CD8-positive, alpha-beta memory T cell (primary cell): ENCODE measurements at regions not wholly inside any gene's neighbourhood (a gene's known extent, or its start where the extent isn't known, plus 50 kb on each side); places are given as distances from the start of the nearest gene placed in this dataset.
"Not testable (repeated sequence)": the region's sequence is repeated elsewhere in the genome, so short reads cannot be mapped to it uniquely, and the experiment has no call there.

Source experiments
- CTCF ChIA-PET: fragments of 350-600 bp; sonication (Branson Sonifier 250); formaldehyde crosslinking; loops from one replicate; lab custom pipeline; 2021; ENCODE audit warnings: antibody characterized with exemption; lab: Charles Lee
- POLR2A ChIA-PET: fragments of 350-600 bp; sonication (Branson Sonifier 250); formaldehyde crosslinking; loops from one replicate; lab custom pipeline; 2021; ENCODE audit warnings: antibody characterized with exemption; lab: Charles Lee
- DNase-seq, 5 donors: peaks; one replicate each; pipeline versions ENCODE4 v3.0.0 to v3.0.0-alpha.2; 2020 to 2022; ENCODE audit warnings: mixed read lengths in 1 of 5
- H3K27ac ChIP-seq: one replicate; pipeline ENCODE4 v1.7.0; 2013; ENCODE audit warnings: low read depth, mild to moderate bottlenecking, low read length, moderate library complexity
- H3K27me3 ChIP-seq: 2 replicates; pipeline ENCODE4 v1.7.0; 2013; ENCODE audit warnings: low read length, mild to moderate bottlenecking; ENCODE audit not compliant: insufficient read depth, poor library complexity, severe bottlenecking
- H3K36me3 ChIP-seq: 2 replicates; pipeline ENCODE4 v1.7.0; 2013; ENCODE audit warnings: mild to moderate bottlenecking, low read length, moderate library complexity; ENCODE audit not compliant: insufficient read depth
- H3K4me1 ChIP-seq: 2 replicates; pipeline ENCODE4 v1.7.0; 2013; ENCODE audit warnings: mild to moderate bottlenecking, low read length, moderate library complexity; ENCODE audit not compliant: insufficient read depth
- H3K4me3 ChIP-seq: 2 replicates; pipeline ENCODE4 v1.7.0; 2013; ENCODE audit warnings: mild to moderate bottlenecking, low read length
- H3K9me3 ChIP-seq: 2 replicates; pipeline ENCODE4 v1.7.0; 2013; ENCODE audit warnings: mild to moderate bottlenecking, low read length
- H3K27ac Mint-ChIP-seq, 8 donors: one replicate each; pipeline ENCODE4 v1.8.0; 2020 to 2021; ENCODE audit warnings: mixed read lengths in 8 of 8, mild to moderate bottlenecking in 6 of 8, inconsistent platforms in 3 of 8, moderate library complexity in 3 of 8
- H3K27me3 Mint-ChIP-seq, 2 donors: one replicate each; pipeline ENCODE4 v1.8.0; 2020 to 2021; ENCODE audit warnings: mixed read lengths in 2 of 2, mild to moderate bottlenecking in 1 of 2, moderate library complexity in 1 of 2
- H3K36me3 Mint-ChIP-seq, 3 donors: one replicate each; pipeline ENCODE4 v1.8.0; 2020 to 2021; ENCODE audit warnings: mixed read lengths in 3 of 3, inconsistent platforms in 1 of 3, mild to moderate bottlenecking in 1 of 3
- H3K4me1 Mint-ChIP-seq, 3 donors: one replicate each; pipeline ENCODE4 v1.8.0; 2020 to 2021; ENCODE audit warnings: mixed read lengths in 3 of 3, inconsistent platforms in 1 of 3, mild to moderate bottlenecking in 1 of 3
- H3K4me3 Mint-ChIP-seq, 7 donors: one replicate each; pipeline ENCODE4 v1.8.0; 2020 to 2021; ENCODE audit warnings: mixed read lengths in 7 of 7, mild to moderate bottlenecking in 6 of 7, moderate library complexity in 4 of 7, inconsistent platforms in 2 of 7
- H3K9me3 Mint-ChIP-seq, 5 donors: one replicate each; pipeline ENCODE4 v1.8.0; 2020 to 2022; ENCODE audit warnings: mixed read lengths in 5 of 5, mild to moderate bottlenecking in 3 of 5, moderate library complexity in 2 of 5, inconsistent platforms in 1 of 5

DNA sequence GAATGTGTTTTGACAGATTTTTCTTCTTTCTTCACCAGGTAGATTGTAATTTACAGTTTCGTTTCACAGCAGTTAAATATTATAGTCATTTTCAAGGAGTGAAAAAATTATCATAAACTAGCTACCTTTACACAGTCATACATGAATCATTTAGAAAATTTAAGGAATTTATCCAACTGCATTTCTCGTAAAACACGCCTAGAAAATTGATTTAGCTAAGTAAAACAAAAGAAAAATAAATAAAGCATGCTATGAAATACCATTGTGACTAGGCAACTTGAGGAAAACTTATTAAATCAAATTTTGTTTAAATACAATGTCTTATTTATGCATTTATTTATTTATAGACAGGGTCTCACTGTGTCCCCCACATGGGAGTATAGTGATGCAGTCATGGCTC is 109.9 kb upstream of the EMB start:
- peaks cover 32 to 61% (median 50%) of the 10 kb centered on the region in 3 donors for H3K4me1 Mint-ChIP-seq
- peaks cover 0 to 4% (median under 1%) of the 10 kb centered on the region in 3 donors for H3K36me3 Mint-ChIP-seq
- Histone ChIP-seq H3K27me3 (no peaks in the 10 kb centered on the region), H3K4me1 (peaks cover 13% of the 10 kb centered on the region), H3K36me3 (no peaks in the 10 kb centered on the region), H3K9me3 (no peaks in the 10 kb centered on the region), H3K4me3 (no peak overlapping the region), H3K27ac (no peak overlapping the region)
- H3K9me3 Mint-ChIP-seq, result peaks cover 0 to 2% (median 0%) of the 10 kb centered on the region in 5 donors
- CTCF ChIA-PET, result interaction anchor here (2.2 kb wide), 1 partner anchor 110 kb away, joined by 8 read pairs; the partner anchor contains the start of gene EMB
- no peaks in the 10 kb centered on the region for H3K27me3 Mint-ChIP-seq
- H3K27ac Mint-ChIP-seq, result no peak overlapping the region
- DNase-seq, result no peak
- POLR2A ChIA-PET, result interaction anchor here (1.6 kb wide), 1 partner anchor 117 kb away, joined by 4 read pairs; no protein-coding TSS in a partner anchor
- no peak overlapping the region for H3K4me3 Mint-ChIP-seq

DNA sequence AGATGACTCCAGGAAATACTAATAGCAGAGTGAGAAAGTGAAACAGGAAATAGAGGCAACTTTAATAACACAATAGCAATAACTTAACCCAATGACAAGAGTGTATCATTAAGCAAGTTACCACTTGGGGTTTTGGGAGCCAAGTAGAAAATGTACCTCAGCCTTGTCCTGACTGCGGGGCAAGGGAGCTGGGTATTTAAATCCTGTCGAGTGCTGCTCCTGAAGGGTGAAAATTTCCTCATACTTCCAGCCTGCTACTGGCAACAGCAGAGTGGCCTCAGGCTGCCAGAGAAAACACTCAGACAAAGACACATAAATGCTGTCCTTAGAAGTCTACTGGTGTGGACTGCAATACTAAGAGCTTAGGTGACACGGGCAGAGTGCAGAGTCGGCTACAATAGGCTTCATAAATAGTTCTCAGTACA is 112.5 kb upstream of the EMB start:
- peak overlapping the region in 6 of 7 donors; percentile 10 to 75 (median 52) for H3K4me3 Mint-ChIP-seq
- no peak overlapping the region for H3K4me3 ChIP-seq
- H3K9me3 Mint-ChIP-seq, result no peaks in the 10 kb centered on the region
- no peaks in the 10 kb centered on the region for H3K27me3 ChIP-seq
- H3K27ac ChIP-seq, result no peak overlapping the region
- peaks cover 30 to 63% (median 55%) of the 10 kb centered on the region in 3 donors for H3K4me1 Mint-ChIP-seq
- ChIA-PET CTCF (no interaction called here), POLR2A (no interaction called here)
- H3K36me3 ChIP-seq, result no peaks in the 10 kb centered on the region
- DNase-seq, result peak in 1 of 5 donors; percentile 7
- peak overlapping the region in 7 of 8 donors; percentile 41 to 91 (median 76) for H3K27ac Mint-ChIP-seq
- H3K27me3 Mint-ChIP-seq, result no peaks in the 10 kb centered on the region
- H3K4me1 ChIP-seq, result peaks cover 13% of the 10 kb centered on the region
- no peaks in the 10 kb centered on the region for H3K9me3 ChIP-seq
- peaks cover 0 to 5% (median 0%) of the 10 kb centered on the region in 3 donors for H3K36me3 Mint-ChIP-seq

DNA sequence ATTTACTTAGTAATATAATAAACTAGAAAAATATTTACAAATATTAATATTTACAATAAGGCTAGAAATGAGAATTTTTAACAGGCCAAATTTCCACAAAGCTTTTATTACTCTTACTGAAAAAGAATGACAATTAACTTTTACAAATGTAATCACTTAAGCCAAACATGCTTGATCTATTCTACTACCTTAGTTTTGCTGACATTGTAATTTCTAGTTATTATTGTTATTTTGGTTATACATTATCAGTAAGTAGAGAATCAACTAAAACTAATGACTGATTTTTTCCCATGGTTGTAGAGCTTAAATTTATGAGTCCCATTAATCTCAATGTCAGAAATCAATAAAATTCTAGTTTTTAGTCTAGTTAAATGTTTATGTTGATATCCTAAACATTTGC is 107.8 kb upstream of the PARP8 start:
- H3K4me3 ChIP-seq, DNase-seq, H3K4me1 ChIP-seq, H3K36me3 ChIP-seq, H3K9me3 ChIP-seq, H3K27ac ChIP-seq, H3K9me3 Mint-ChIP-seq, H3K36me3 Mint-ChIP-seq, H3K27me3 Mint-ChIP-seq, H3K4me3 Mint-ChIP-seq, H3K27ac Mint-ChIP-seq, H3K27me3 ChIP-seq, POLR2A ChIA-PET: not testable (repeated sequence)
- peaks cover 24 to 64% (median 40%) of the 10 kb centered on the region in 3 donors for H3K4me1 Mint-ChIP-seq
- CTCF ChIA-PET, result interaction anchor here (0.6 kb wide), 1 partner anchor 114 kb away, joined by 3 read pairs; no protein-coding TSS in a partner anchor

DNA sequence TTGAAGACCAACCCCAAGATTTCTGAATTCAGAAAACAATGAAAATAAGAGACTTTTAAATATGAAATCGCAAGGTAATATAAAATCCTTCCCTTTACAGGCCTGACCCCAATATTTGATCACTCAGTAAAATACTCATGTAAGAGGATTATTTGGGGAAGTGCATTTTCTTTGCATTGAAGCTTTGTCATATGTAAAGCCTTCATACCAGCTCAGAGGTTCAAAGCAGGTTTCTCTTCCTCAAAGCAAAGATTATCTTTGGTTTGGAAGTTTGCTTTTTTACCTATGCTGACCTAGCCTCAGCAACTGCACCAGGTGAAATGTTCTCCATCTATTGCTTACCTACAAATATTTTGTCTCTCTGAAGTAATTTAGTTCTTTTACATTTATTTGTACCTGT is 106.5 kb upstream of the PARP8 start:
- Histone ChIP-seq H3K4me1 (peaks cover 15% of the 10 kb centered on the region), H3K27ac (no peak overlapping the region), H3K4me3 (no peak overlapping the region), H3K27me3 (no peaks in the 10 kb centered on the region), H3K36me3 (no peaks in the 10 kb centered on the region), H3K9me3 (no peaks in the 10 kb centered on the region)
- Mint-ChIP-seq H3K4me3 (no peak overlapping the region), H3K27ac (no peak overlapping the region), H3K4me1 (peaks cover 27 to 66% (median 43%) of the 10 kb centered on the region in 3 donors), H3K36me3 (peaks cover 0 to 8% (median 7%) of the 10 kb centered on the region in 3 donors), H3K9me3 (peaks cover 0 to 10% (median 0%) of the 10 kb centered on the region in 5 donors), H3K27me3 (no peaks in the 10 kb centered on the region)
- ChIA-PET POLR2A (no interaction called here), CTCF (no interaction called here)
- no peak for DNase-seq

DNA sequence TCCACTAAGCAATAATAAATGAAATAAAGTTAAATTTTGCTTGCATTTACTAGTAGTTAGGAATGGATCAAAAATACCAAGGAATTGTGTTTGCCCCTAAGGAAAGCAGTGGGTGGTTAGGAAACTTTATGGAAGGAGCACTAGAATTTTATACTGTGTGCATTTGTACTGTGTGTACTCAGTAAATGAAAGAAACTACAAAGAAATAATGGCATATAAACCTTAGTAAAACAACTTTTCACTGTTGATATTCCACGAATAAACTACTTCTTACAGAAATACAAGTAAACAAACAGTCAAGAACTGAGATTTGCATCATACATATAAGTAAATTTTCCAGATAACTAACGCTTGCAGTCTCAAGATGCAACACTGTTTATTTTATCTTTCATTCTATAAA is 103.7 kb upstream of the PARP8 start:
- H3K27ac Mint-ChIP-seq, result no peak overlapping the region
- CTCF ChIA-PET, result interaction anchor here (0.8 kb wide), 1 partner anchor 122 kb away, joined by 3 read pairs; the partner anchor contains the start of gene EMB

DNA sequence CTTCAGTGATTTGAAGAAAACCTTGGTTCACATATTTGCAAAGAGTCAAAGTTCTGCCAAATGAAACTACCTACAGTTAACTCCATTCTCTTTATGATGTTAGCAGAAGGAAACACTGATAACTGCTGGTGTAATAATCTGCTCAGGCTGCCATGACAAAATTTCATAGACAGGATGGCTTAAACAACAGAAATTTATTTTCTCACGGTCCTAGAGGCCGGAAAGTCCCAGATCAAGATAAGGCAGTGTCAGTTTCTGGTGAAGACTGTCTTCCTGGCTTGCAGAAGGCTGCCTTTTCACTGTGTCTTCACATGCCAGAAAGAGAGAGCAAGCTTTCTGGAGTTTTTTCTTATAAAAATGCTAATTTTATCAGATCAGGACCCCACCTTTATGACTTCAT is 102.4 kb upstream of the PARP8 start:
- peak in 4 of 5 donors; percentile 8 to 57 (median 35) for DNase-seq
- peaks cover 41 to 77% (median 54%) of the 10 kb centered on the region in 3 donors for H3K4me1 Mint-ChIP-seq
- Histone ChIP-seq H3K9me3 (no peaks in the 10 kb centered on the region), H3K4me3 (no peak overlapping the region), H3K36me3 (no peaks in the 10 kb centered on the region), H3K27me3 (no peaks in the 10 kb centered on the region), H3K4me1 (peaks cover 32% of the 10 kb centered on the region), H3K27ac (no peak overlapping the region)
- no peaks in the 10 kb centered on the region for H3K27me3 Mint-ChIP-seq
- POLR2A ChIA-PET, result interaction anchor here (1.1 kb wide), 1 partner anchor 122 kb away, joined by 3 read pairs; no protein-coding TSS in a partner anchor
- peak overlapping the region; percentile 1 to 66 (median 59) for H3K4me3 Mint-ChIP-seq
- peaks cover 10 to 31% (median 13%) of the 10 kb centered on the region in 5 donors for H3K9me3 Mint-ChIP-seq
- H3K27ac Mint-ChIP-seq, result peak overlapping the region in 7 of 8 donors; percentile 73 to 88 (median 79)
- CTCF ChIA-PET, result no interaction called here
- H3K36me3 Mint-ChIP-seq, result peaks cover 3 to 36% (median 11%) of the 10 kb centered on the region in 3 donors

More for the DNA sequence above, 103.7 kb upstream of the PARP8 start:
- H3K9me3 Mint-ChIP-seq, result peaks cover 1 to 18% (median 7%) of the 10 kb centered on the region in 5 donors
- no peaks in the 10 kb centered on the region for H3K9me3 ChIP-seq
- POLR2A ChIA-PET, result no interaction called here
- H3K4me1 ChIP-seq, result peaks cover 32% of the 10 kb centered on the region
- no peaks in the 10 kb centered on the region for H3K36me3 ChIP-seq
- H3K27me3 Mint-ChIP-seq, result no peaks in the 10 kb centered on the region
- H3K4me1 Mint-ChIP-seq, result peaks cover 37 to 70% (median 51%) of the 10 kb centered on the region in 3 donors
- no peaks in the 10 kb centered on the region for H3K27me3 ChIP-seq
- no peak overlapping the region for H3K27ac ChIP-seq
- no peak for DNase-seq
- H3K4me3 ChIP-seq, result no peak overlapping the region
- H3K36me3 Mint-ChIP-seq, result peaks cover 3 to 22% (median 5%) of the 10 kb centered on the region in 3 donors
- H3K4me3 Mint-ChIP-seq, result no peak overlapping the region

DNA sequence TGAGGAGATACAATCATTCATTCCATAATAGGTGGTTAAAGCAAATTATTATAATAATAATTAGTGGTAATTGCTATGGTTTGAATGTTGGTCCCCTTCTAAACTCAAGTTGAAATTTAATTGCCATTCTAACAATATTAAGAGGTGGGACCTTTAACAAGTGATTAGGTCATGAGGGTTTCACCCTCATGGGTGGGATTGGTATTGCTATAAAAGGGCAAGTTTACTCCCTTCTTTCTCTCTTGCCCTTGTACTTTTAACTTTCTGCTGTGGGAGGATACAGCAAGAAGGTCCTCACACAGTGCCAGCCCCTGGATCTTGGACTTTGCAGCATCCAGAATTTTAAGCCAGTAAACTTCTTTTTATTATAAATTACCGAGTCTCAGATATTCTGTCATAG is 101.9 kb upstream of the PARP8 start:
- CTCF ChIA-PET, result no interaction called here
- Mint-ChIP-seq H3K27me3 (no peaks in the 10 kb centered on the region), H3K4me1 (peaks cover 44 to 74% (median 54%) of the 10 kb centered on the region in 3 donors), H3K36me3 (peaks cover 2 to 37% (median 11%) of the 10 kb centered on the region in 3 donors), H3K4me3 (peak overlapping the region in 6 of 7 donors; percentile 29 to 66 (median 62)), H3K9me3 (peaks cover 9 to 28% (median 13%) of the 10 kb centered on the region in 5 donors), H3K27ac (peak overlapping the region in 7 of 8 donors; percentile 73 to 94 (median 86))
- H3K4me3 ChIP-seq, result no peak overlapping the region
- no peak overlapping the region for H3K27ac ChIP-seq
- no peak for DNase-seq
- H3K4me1 ChIP-seq, result peaks cover 32% of the 10 kb centered on the region
- POLR2A ChIA-PET, result interaction anchor here (1.1 kb wide), 1 partner anchor 123 kb away, joined by 3 read pairs; no protein-coding TSS in a partner anchor
- H3K27me3 ChIP-seq, result no peaks in the 10 kb centered on the region
- no peaks in the 10 kb centered on the region for H3K36me3 ChIP-seq
- H3K9me3 ChIP-seq, result no peaks in the 10 kb centered on the region

DNA sequence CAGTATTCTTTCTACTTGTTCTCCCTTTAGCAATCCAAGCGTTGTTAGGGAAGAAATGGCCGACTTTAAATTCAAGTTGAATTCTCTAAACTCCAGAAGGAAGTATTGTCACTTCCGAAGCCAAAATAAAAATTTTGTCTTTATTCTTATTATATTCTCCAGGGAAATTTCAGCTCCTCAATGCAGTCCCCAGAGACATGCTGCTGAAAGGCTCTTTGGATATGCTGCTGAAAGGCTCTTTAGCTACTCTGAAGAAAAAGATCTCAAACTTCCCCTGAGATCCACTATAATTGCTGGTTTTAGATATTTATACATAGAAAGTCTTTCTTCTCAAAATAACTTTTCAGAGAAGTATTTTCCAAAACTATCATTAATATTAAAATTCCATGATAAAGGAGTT is 92.3 kb upstream of the PARP8 start:
- Histone ChIP-seq H3K4me1 (peaks cover 20% of the 10 kb centered on the region), H3K27ac (no peak overlapping the region), H3K36me3 (no peaks in the 10 kb centered on the region), H3K9me3 (no peaks in the 10 kb centered on the region), H3K4me3 (peak overlapping the region; percentile 14), H3K27me3 (no peaks in the 10 kb centered on the region)
- DNase-seq, result no peak
- no peaks in the 10 kb centered on the region for H3K27me3 Mint-ChIP-seq
- peak overlapping the region in 4 of 8 donors; percentile 33 to 48 (median 40) for H3K27ac Mint-ChIP-seq
- ChIA-PET CTCF (interaction anchor here (0.9 to 1.3 kb wide), 2 partner anchors 92 to 94 kb away, joined by 3 to 4 read pairs; no protein-coding TSS in a partner anchor), POLR2A (no interaction called here)
- peaks cover 3 to 24% (median 7%) of the 10 kb centered on the region in 3 donors for H3K36me3 Mint-ChIP-seq
- peaks cover 0 to 5% (median 3%) of the 10 kb centered on the region in 5 donors for H3K9me3 Mint-ChIP-seq
- H3K4me1 Mint-ChIP-seq, result peaks cover 43 to 66% (median 50%) of the 10 kb centered on the region in 3 donors
- peak overlapping the region in 5 of 7 donors; percentile 54 to 71 (median 60) for H3K4me3 Mint-ChIP-seq
